ENCODE measurements at regions not wholly inside any gene's neighbourhood (a gene's known extent, or its start where the extent isn't known, plus 50 kb on each side); places are given as distances from the start of the nearest gene placed in this dataset.

DNA sequence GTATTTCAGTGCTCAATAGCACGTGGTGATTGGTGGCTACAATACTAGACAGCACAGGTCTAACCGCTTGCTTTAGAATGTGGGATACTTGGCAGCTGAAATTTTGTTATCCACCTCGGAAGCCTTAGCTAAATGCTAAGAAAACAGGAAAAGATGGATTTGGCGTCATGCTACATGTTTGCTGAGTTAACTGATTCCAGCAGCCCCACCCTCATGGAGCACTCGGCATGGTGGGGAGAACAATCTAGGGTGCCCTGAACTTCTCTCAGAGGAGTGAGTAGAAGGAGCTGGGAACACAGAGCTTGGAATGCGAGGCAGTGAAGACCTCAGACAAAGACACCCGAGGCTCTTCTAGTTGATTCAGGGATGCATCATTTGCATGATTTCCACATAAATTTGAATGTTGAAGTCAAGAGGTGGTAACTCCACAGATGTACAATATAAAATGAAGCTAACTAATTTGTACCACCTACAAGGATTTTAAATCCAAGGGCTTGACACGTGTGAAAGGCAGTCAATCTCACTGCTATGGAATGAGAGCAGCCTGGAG lies 145.1 kb upstream of the FSTL4 start:
- TF ChIP-seq, protein P1, sequence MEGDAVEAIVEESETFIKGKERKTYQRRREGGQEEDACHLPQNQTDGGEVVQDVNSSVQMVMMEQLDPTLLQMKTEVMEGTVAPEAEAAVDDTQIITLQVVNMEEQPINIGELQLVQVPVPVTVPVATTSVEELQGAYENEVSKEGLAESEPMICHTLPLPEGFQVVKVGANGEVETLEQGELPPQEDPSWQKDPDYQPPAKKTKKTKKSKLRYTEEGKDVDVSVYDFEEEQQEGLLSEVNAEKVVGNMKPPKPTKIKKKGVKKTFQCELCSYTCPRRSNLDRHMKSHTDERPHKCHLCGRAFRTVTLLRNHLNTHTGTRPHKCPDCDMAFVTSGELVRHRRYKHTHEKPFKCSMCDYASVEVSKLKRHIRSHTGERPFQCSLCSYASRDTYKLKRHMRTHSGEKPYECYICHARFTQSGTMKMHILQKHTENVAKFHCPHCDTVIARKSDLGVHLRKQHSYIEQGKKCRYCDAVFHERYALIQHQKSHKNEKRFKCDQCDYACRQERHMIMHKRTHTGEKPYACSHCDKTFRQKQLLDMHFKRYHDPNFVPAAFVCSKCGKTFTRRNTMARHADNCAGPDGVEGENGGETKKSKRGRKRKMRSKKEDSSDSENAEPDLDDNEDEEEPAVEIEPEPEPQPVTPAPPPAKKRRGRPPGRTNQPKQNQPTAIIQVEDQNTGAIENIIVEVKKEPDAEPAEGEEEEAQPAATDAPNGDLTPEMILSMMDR (IDR thresholded peaks at IDR 0.05), result no peak
- no peak for TF ChIP-seq POLR2A (IDR thresholded peaks at IDR 0.05)

Measured in adrenal gland (tissue), 5 donors.